PC-9 (cell line): ENCODE measurements at regions not wholly inside any gene's neighbourhood (a gene's known extent, or its start where the extent isn't known, plus 50 kb on each side); places are given as distances from the start of the nearest gene placed in this dataset.

Source experiments
- CTCF ChIP-seq: fragments of 200-600 bp; sonication (generic); conservative IDR thresholded peaks from 2 replicates; pipeline ENCODE4 v1.6.1; 2017; ENCODE audit warnings: mixed run types, antibody characterized with exemption, mild to moderate bottlenecking, moderate library complexity
- EZH2 ChIP-seq: fragments of 200-600 bp; sonication (generic); IDR thresholded peaks from 2 replicates; pipeline ENCODE4 v1.8.0; 2017; ENCODE audit warnings: antibody characterized with exemption, low read depth

GRCh38 chr18:26714739-26715138 is 150.8 kb downstream of the AQP4 start:
- TF ChIP-seq CTCF (no peak), EZH2 (no peak)
